ENCODE measurements at regions not wholly inside any gene's neighbourhood (a gene's known extent, or its start where the extent isn't known, plus 50 kb on each side); places are given as distances from the start of the nearest gene placed in this dataset.

- no peak for DNase-seq
Measured at GRCh38 chr4:122027203-122027602, 75.3 kb upstream of the TRPC3 start.

- DNase-seq = no peak
Measured at GRCh38 chr4:122017296-122017695, 65.4 kb upstream of the TRPC3 start.

GRCh38 chr4:122015203-122015602, 63.3 kb upstream of the TRPC3 start:
- DNase-seq = no peak

- DNase-seq = no peak
Measured at GRCh38 chr4:122012735-122013134, 60.9 kb upstream of the TRPC3 start.

GRCh38 chr4:122010610-122011009, 58.8 kb upstream of the TRPC3 start:
- DNase-seq = no peak

- no peak for DNase-seq
Measured at GRCh38 chr4:122009524-122009923, 57.7 kb upstream of the TRPC3 start.

GRCh38 chr4:122007016-122007415, 55.2 kb upstream of the TRPC3 start:
- DNase-seq = no peak

- DNase-seq = no peak
Measured at GRCh38 chr4:122005064-122005755, 53.4 kb upstream of the TRPC3 start.

- DNase-seq = peak; percentile 40 to 56 (median 48)
Measured at GRCh38 chr4:122003335-122003734, 51.5 kb upstream of the TRPC3 start.

All from suppressor macrophage (primary cell).